HG02885 (cell line): ENCODE measurements at regions not wholly inside any gene's neighbourhood (a gene's known extent, or its start where the extent isn't known, plus 50 kb on each side); places are given as distances from the start of the nearest gene placed in this dataset.

Experiments
- ATAC-seq: cut with Tn5 transposase; IDR thresholded peaks from one replicate; pipeline ENCODE4 v1.9.1; 2021; ENCODE audit warnings: mild to moderate bottlenecking; ENCODE audit not compliant: unreplicated experiment, poor library complexity

DNA sequence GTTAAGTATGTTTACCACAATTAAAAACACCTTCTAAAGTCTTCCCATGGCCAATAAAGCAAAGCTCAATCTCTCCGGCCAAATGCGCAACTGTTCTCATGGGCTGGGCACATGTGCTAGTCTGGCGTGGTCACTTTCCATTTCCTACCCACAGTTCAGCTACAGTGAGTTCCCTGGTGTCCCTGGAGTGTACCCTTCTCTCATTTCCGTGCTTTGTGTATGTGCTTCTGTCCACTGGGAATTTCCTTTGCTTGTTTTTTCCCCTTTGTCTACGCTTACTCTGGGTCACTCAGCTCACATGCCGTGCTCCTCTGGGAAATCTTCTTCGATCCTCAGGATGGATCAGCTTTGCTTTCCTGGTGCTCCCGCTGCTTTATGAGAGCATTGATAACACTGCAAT, 69.6 kb upstream of the GYPC start:
- ATAC-seq: no peak

DNA sequence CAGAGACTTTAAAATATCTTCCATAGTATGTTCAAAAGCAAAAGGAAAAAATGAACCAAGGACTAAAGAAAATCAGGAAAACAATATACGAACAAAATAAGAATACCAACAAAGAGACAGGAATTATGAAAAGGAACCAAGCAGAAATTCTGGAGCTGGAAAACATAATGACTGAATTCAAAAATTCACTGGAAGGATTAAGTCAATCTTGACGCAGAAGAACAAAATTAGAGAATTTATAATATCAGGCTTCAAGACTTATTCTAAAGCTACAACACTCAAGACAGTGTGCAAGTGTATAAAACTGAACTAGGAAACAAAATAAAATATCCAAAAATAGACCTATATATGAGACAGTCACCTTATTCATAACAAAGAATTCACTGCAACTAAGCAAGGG, 56.9 kb upstream of the GYPC start:
- ATAC-seq: no peak

DNA sequence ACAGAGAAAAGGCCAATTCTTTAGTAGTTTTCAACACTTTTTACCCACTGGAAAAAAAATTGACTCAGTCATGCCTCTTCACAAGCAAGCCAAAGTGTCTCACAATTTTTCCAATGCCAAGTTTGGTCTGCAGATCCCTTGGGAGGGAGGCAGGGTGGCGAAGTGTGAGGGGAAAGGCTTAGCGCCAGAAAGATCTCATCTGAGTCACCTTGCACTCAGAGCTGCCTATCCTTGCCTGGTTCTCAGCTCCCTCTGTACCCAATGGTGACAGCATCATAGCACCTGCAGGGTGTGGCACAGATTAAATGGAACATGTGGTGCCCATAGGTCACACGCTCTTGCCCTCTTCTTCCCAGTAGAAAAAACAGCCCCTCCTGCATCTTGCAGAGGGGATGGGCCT, 55.2 kb upstream of the GYPC start:
- ATAC-seq: no peak

DNA sequence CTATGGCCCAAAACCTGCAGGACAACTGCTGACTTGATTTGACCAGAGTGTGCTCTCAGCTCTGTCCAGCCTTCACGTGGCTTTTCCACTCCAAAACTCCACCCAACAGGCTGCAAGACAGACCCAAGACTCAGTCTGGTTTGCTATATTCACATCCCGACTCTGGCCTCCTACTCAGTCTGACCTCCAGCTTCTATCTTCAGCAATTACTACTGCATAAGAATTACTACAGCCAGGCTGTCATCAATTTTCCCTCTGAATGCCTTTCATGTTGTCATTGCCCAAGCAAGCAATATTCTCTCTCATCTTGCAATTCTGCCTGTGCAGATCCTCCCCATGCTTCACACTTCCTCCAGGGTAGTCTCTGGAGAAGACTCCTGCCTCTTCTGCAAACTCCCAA, 53.6 kb upstream of the GYPC start:
- no peak for ATAC-seq
